ENCODE measurements at regions not wholly inside any gene's neighbourhood (a gene's known extent, or its start where the extent isn't known, plus 50 kb on each side); places are given as distances from the start of the nearest gene placed in this dataset.

GRCh38 chr7:123054357-123055133 lies 59.0 kb upstream of the TAS2R16 start:
- no peak for TF ChIP-seq EZH2 (IDR thresholded peaks at IDR 0.05)
- TF ChIP-seq CTCF (IDR thresholded peaks at IDR 0.05): peak; percentile 43
- no peak for TF ChIP-seq EZH2phosphoT487 (IDR thresholded peaks at IDR 0.05)

Measured in neural progenitor cell (in vitro differentiated cells).